SK-N-SH (cell line): ENCODE measurements at regions not wholly inside any gene's neighbourhood (a gene's known extent, or its start where the extent isn't known, plus 50 kb on each side); places are given as distances from the start of the nearest gene placed in this dataset.

Source experiments
- FOSL2 ChIP-seq: IDR thresholded peaks from 2 replicates; pipeline ENCODE4 v1.4.0; 2012; ENCODE audit warnings: low read depth, mild to moderate bottlenecking, moderate library complexity, borderline replicate concordance
- RXRA ChIP-seq: IDR thresholded peaks from 2 replicates; pipeline ENCODE4 v1.4.0; 2012; ENCODE audit warnings: low read depth, mild to moderate bottlenecking, borderline replicate concordance

DNA sequence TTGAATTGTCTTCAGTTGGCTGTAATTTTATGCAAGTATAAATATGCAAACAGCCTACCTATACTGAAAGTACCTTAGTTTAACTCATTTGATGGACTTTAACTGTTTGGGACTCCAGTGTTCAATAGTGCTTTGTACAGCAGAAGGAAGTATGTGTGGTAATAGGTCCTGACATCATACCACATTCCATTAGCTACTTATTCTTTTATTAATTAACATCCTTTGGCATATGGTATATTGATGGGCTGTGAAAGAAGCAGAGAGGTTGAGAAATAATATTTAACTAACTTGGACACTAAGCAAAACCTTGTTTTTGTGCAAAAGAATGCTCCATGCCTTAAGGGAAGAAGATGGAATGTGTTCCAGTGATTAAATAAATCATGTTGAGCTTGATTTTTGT, 97.6 kb upstream of the SEMA6A start:
- no peak for TF ChIP-seq RXRA
- TF ChIP-seq FOSL2 = no peak
